GM23338 (cell line): ENCODE measurements at regions not wholly inside any gene's neighbourhood (a gene's known extent, or its start where the extent isn't known, plus 50 kb on each side); places are given as distances from the start of the nearest gene placed in this dataset.

Source experiments
- ATAC-seq: fragments of 200-7000 bp; cut with Tn5 transposase; 3 replicates; pipeline ENCODE4 v1.9.1; 2020
- DNase-seq: peaks from one replicate; pipeline ENCODE4 v3.0.0-alpha.2; 2015; ENCODE audit warnings: low spot score
- H2AFZ ChIP-seq: fragments of 200-600 bp; sonication (generic); 2 replicates; pipeline ENCODE4 v1.8.0; 2016; ENCODE audit warnings: antibody characterized with exemption, mild to moderate bottlenecking, moderate library complexity
- H3F3A ChIP-seq: fragments of 200-600 bp; sonication (generic); replicated peaks from 2 replicates; pipeline ENCODE4 v1.8.0; 2017; ENCODE audit warnings: antibody characterized with exemption, mixed run types, low read depth
- H3K27ac ChIP-seq: fragments of 200-600 bp; sonication (generic); 2 replicates; pipeline ENCODE4 v1.6.1; 2016; ENCODE audit warnings: low read depth
- H3K27me3 ChIP-seq: fragments of 200-600 bp; sonication (generic); 2 replicates; pipeline ENCODE4 v1.8.0; 2016; ENCODE audit warnings: mild to moderate bottlenecking, mixed run types, moderate library complexity; ENCODE audit not compliant: insufficient read depth
- H3K36me3 ChIP-seq: fragments of 200-600 bp; sonication (generic); 2 replicates; pipeline ENCODE4 v1.8.0; 2016; ENCODE audit warnings: mild to moderate bottlenecking; ENCODE audit not compliant: insufficient read depth
- H3K4me1 ChIP-seq: fragments of 200-600 bp; sonication (generic); 2 replicates; pipeline ENCODE4 v1.8.0; 2016; ENCODE audit warnings: mild to moderate bottlenecking, moderate library complexity; ENCODE audit not compliant: insufficient read depth
- H3K4me2 ChIP-seq: fragments of 200-600 bp; sonication (generic); 2 replicates; pipeline ENCODE4 v1.7.1; 2017; ENCODE audit warnings: mixed run types
- H3K4me3 ChIP-seq: fragments of 200-600 bp; sonication (generic); 2 replicates; pipeline ENCODE4 v1.6.1; 2016; ENCODE audit warnings: mixed run types
- H3K79me2 ChIP-seq: fragments of 200-600 bp; sonication (generic); replicated peaks from 2 replicates; pipeline ENCODE4 v1.8.0; 2017; ENCODE audit warnings: mild to moderate bottlenecking; ENCODE audit not compliant: insufficient read depth
- H3K9me2 ChIP-seq: fragments of 200-600 bp; sonication (generic); 2 replicates; pipeline ENCODE4 v1.8.0; 2017; ENCODE audit not compliant: insufficient read depth
- H4K20me1 ChIP-seq: fragments of 200-600 bp; sonication (generic); replicated peaks from 2 replicates; pipeline ENCODE4 v1.8.0; 2017; ENCODE audit warnings: mild to moderate bottlenecking; ENCODE audit not compliant: insufficient read depth
- H3K27ac Mint-ChIP-seq: 2 replicates; pipeline ENCODE4 v1.8.0; 2020; ENCODE audit warnings: inconsistent platforms, mild to moderate bottlenecking, moderate library complexity, mixed read lengths
- H3K27me3 Mint-ChIP-seq: 3 replicates; pipeline ENCODE4 v1.8.0; 2022; ENCODE audit warnings: low read depth, mild to moderate bottlenecking, moderate library complexity, mixed read lengths, inconsistent platforms; ENCODE audit not compliant: insufficient read depth, poor library complexity
- H3K36me3 Mint-ChIP-seq: 3 replicates; pipeline ENCODE4 v1.8.0; 2021; ENCODE audit warnings: low read depth, mild to moderate bottlenecking, inconsistent platforms, moderate library complexity, mixed read lengths
- H3K4me1 Mint-ChIP-seq: 3 replicates; pipeline ENCODE4 v1.8.0; 2020; ENCODE audit warnings: mild to moderate bottlenecking, inconsistent platforms, mixed read lengths
- H3K4me3 Mint-ChIP-seq: 3 replicates; pipeline ENCODE4 v1.8.0; 2021; ENCODE audit warnings: moderate library complexity, mild to moderate bottlenecking, inconsistent platforms, mixed read lengths
- H3K9me3 Mint-ChIP-seq: 3 replicates; pipeline ENCODE4 v1.8.0; 2020; ENCODE audit warnings: moderate library complexity, mild to moderate bottlenecking, inconsistent platforms, mixed read lengths
- ETS1 ChIP-seq: IDR thresholded peaks from 2 replicates; pipeline ENCODE4 v1.6.1; 2016; ENCODE audit warnings: antibody characterized with exemption
- EZH2phosphoT487 ChIP-seq: fragments of 200-600 bp; sonication (generic); IDR thresholded peaks from one replicate; pipeline ENCODE4 v1.8.1; 2018; ENCODE audit warnings: antibody characterized with exemption; ENCODE audit not compliant: unreplicated experiment
- JUNB ChIP-seq: IDR thresholded peaks from one replicate; pipeline ENCODE4 v1.6.1; 2016; ENCODE audit warnings: antibody characterized with exemption; ENCODE audit not compliant: unreplicated experiment
- NANOG ChIP-seq: IDR thresholded peaks from 2 replicates; pipeline ENCODE4 v1.6.1; 2016; ENCODE audit warnings: antibody characterized with exemption, borderline replicate concordance
- REST ChIP-seq: IDR thresholded peaks from one replicate; pipeline ENCODE4 v1.6.1; 2018; ENCODE audit warnings: antibody characterized with exemption; ENCODE audit not compliant: unreplicated experiment
- STAT1 ChIP-seq: IDR thresholded peaks from one replicate; pipeline ENCODE4 v1.6.1; 2016; ENCODE audit warnings: antibody characterized with exemption; ENCODE audit not compliant: unreplicated experiment
- ZNF114 ChIP-seq: fragments of 250-450 bp; sonication (Bioruptor Pico); IDR thresholded peaks from 2 replicates; pipeline ENCODE4 v1.5.0; 2020; ENCODE audit warnings: mild to moderate bottlenecking, moderate library complexity
- ZNF462 ChIP-seq: fragments of 250-450 bp; sonication (Bioruptor Pico); IDR thresholded peaks from 2 replicates; pipeline ENCODE4 v1.5.0; 2020; ENCODE audit warnings: mild to moderate bottlenecking, moderate library complexity

GRCh38 chr4:125538670-125539069 lies 223.9 kb downstream of the FAT4 start (continued):
- TF ChIP-seq REST (no peak), ZNF114 (CRISPR knock-in tag) (no peak), EZH2phosphoT487 (no peak)

GRCh38 chr4:125539691-125540090 lies 224.9 kb downstream of the FAT4 start:
- Mint-ChIP-seq H3K4me3 (no peak overlapping the region), H3K4me1 (no peaks in the 10 kb centered on the region), H3K9me3 (peaks cover 12% of the 10 kb centered on the region), H3K27me3 (peaks cover 2% of the 10 kb centered on the region), H3K36me3 (peaks cover 14% of the 10 kb centered on the region; the same call in 2 of the 3 replicates), H3K27ac (no peak overlapping the region)
- no peak overlapping the region for H3K27ac ChIP-seq
- H3K4me2 ChIP-seq: no peak overlapping the region
- TF ChIP-seq JUNB (no peak), ETS1 (no peak)
- no peak overlapping the region for H2AFZ ChIP-seq
- no peaks in the 10 kb centered on the region for H3F3A ChIP-seq
- H3K4me1 ChIP-seq: no peaks in the 10 kb centered on the region
- no peaks in the 10 kb centered on the region for H4K20me1 ChIP-seq
- H3K4me3 ChIP-seq: no peak overlapping the region
- no peaks in the 10 kb centered on the region for H3K27me3 ChIP-seq
- H3K9me2 ChIP-seq: no peaks in the 10 kb centered on the region
- DNase-seq: no peak
- H3K79me2 ChIP-seq: no peaks in the 10 kb centered on the region
- ATAC-seq: no peak
- no peaks in the 10 kb centered on the region for H3K36me3 ChIP-seq

- Mint-ChIP-seq H3K27me3 (peaks cover 2% of the 10 kb centered on the region), H3K4me1 (no peaks in the 10 kb centered on the region), H3K27ac (no peak overlapping the region), H3K4me3 (no peak overlapping the region), H3K9me3 (peaks cover 21% of the 10 kb centered on the region), H3K36me3 (peaks cover 22% of the 10 kb centered on the region; the same call in 2 of the 3 replicates)
- H3K4me1 ChIP-seq: no peaks in the 10 kb centered on the region
- no peaks in the 10 kb centered on the region; the same call in 1 of the 2 replicates for H3K9me2 ChIP-seq
- ATAC-seq: no peak
- H3K4me3 ChIP-seq: no peak overlapping the region
- no peak overlapping the region for H2AFZ ChIP-seq
- H3K79me2 ChIP-seq: no peaks in the 10 kb centered on the region
- no peak overlapping the region for H3K4me2 ChIP-seq
- H3K27me3 ChIP-seq: no peaks in the 10 kb centered on the region
- no peak overlapping the region for H3K27ac ChIP-seq
- no peaks in the 10 kb centered on the region for H3F3A ChIP-seq
- no peaks in the 10 kb centered on the region for H3K36me3 ChIP-seq
- no peaks in the 10 kb centered on the region for H4K20me1 ChIP-seq
- no peak for DNase-seq
- TF ChIP-seq STAT1: no peak
- no peak for TF ChIP-seq ZNF462
- TF ChIP-seq NANOG: no peak
Measured at GRCh38 chr4:125541836-125542385, 227.2 kb downstream of the FAT4 start.
